Hindlimb muscle (tissue), 1 donor: ENCODE measurements at regions not wholly inside any gene's neighbourhood (a gene's known extent, or its start where the extent isn't known, plus 50 kb on each side); places are given as distances from the start of the nearest gene placed in this dataset.
A peak's percentile ranks its signal among the peaks of the same experiment; 100 is the strongest.

Source experiments
- DNase-seq: peaks from one replicate; pipeline ENCODE4 v3.0.0-alpha.2; 2013

DNA sequence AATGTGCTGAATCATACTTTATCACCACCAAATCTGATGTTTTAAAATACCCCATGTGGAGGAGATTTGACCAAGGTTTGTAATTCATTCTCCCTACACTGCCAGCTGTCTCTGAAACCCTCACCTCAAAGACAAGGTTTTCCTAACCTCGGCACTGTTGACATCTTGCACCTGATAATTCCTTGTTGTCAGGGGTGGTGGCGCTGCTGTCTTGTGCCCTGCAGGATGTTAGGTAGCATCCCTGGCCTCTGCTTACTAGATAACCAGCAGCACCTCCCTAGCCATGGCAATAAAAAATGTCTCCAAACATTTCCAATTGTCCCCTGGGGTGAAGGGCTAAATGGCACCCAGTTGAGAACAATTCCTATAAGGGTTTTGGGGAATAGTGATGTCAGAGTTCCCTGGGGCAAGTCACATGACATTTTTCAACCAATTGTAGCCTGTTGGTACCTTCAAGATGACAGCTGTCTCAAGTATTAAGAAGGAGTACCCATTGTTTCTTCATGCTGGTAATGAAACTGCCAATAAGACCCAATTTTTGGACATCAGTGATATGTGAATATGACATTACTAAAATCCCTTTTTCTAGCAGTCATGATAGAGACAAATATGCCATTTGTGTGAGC is 160.6 kb upstream of the PLCXD3 start:
- DNase-seq = no peak

DNA sequence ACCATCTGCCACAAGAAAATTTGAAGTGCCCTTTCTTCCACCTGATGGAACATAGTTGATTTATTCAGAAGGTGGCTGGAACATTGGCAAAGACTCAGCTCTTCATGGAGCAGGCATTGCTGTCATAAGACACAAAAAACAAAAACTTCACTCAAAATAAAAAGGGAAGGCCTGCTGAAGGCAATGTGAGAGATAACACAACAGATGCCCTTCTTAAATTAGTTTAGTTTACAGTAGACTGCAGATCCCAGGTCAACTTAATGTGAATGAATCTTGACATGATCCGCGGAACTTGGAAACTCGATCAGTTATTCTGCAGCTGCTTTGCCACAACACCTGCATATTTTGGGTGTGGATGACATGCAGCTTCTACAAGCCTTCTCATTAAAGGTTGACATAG is 159.8 kb upstream of the PLCXD3 start:
- DNase-seq = no peak

DNA sequence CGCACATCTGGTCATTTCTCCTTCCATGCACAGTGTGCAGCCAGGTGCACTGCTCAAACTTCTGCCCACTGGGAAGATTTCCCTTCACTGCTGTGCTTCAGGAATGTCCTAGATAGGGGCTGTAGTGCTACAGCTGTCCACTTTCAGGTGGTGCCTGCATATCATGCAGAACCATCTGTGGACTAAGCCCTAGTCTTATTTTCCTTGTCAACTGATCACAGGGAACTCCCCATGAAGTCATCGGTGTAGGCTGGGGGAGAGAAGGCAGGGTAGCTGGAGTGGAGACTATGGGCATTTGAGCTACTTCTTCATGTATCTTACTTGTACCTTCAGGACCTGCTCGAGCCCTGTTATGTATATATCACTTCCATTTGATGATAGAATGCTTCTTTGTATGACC is 150.9 kb upstream of the PLCXD3 start:
- no peak for DNase-seq

DNA sequence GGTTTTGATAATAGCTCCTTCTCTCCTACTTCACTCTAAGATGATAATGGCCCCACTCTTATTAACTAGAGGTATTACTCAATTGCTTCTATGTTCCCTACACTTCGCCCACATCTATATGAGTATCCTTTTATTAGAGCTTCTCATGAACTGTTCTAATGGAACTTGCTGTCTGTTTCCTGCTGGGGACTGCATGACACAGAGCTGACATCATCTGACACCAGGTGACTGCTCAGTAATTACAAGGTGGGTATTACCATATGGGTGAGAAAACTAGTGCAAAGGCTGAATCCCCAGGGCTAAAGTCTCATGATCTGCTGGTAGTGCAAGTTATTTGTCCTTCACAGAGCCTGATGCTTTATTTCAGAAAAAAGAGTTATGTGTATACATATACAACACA is 146.2 kb upstream of the PLCXD3 start:
- DNase-seq = no peak

DNA sequence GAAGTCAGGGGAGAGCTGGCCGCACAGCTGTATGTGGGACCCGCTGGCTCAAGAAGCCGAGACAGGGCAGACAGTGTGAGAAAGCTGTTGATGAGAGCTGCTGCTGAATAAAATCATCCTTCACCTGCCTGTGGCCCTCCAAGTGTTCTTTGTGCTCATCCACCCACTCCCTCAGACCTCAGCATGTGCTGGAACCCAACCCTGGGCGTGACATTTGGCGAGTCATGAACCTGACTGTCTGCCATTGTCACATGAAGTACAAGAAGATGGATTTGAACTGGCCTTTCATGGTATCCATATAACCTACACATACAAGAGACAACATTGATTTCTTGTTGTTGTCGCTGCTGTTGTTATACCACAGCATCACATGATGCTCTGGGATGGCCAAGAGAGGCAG is 139.7 kb upstream of the PLCXD3 start:
- no peak for DNase-seq

DNA sequence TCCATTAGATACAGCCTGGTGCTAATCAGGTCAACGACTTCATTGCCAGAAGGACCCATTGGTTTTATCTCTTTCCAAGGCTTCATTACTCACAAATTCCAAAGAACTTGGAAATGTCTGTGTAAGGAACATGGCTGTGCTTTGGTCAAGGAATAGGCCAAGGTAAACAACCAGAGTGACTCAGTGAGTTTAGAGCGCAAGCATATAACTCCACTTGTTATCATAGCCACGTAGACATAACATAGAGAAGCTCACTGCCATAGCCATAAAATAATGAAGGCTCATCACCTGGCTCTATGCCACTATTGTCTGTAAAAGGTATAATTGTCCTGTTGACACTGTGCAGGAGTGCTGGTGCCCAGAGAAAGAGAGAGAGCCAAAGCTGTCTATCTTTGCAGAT is 139.3 kb upstream of the PLCXD3 start:
- DNase-seq = no peak

DNA sequence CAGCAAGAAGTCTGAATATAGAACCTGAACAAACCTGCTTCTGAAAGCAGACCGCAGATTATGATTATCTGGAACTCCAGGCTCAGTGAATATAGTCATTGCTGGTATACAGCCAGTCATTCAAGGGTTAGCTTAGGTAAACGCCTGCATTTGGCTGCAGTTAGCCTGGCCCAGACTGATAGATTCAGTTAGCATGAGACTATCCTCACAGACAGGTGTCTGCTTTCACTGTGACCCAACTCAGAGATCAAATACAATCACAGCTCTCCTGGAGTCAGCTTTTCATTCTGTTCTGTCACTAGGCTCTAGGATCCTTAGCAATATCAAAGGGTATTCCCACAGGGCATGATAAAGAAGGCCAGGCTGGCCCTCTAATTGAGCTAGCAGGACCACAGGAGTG is 138.6 kb upstream of the PLCXD3 start:
- DNase-seq = no peak

DNA sequence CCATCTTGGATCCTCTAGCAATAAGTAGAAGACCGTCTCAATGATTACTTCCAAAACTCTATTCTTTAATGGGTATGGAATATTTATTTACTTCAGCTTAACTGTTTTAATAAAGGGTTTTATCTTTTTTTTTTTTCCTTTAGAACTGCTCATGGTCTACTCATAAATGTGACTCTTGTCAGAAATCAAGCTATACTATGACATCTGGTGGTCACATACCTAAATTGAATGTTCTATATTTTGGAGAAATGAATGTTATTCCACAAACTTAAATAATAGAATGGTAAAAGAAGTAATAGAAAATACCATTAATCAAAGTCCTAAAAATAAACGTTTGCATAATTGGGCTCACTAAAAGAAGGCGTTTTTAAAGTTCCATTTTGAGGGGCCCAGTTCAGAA is 131.2 kb upstream of the PLCXD3 start:
- no peak for DNase-seq

DNA sequence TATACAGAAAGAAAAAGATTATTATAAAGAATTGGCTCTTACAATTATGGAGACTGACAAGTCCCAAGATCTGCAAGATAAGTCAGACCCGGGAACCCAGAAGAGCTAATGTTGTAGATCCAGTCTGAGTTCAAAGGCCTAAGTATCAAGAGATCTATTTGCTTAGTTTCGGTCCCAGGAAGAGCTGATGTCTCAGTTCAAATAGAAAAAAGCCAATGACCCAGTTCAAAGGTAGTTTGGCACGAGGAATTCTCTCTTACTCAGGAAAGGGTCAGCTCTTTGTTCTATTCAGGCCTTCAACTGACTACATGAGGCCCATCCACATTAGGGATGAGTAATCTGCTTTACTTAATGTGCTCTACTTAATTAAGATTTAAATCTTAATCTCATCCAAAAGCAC is 128.3 kb upstream of the PLCXD3 start:
- DNase-seq = no peak

DNA sequence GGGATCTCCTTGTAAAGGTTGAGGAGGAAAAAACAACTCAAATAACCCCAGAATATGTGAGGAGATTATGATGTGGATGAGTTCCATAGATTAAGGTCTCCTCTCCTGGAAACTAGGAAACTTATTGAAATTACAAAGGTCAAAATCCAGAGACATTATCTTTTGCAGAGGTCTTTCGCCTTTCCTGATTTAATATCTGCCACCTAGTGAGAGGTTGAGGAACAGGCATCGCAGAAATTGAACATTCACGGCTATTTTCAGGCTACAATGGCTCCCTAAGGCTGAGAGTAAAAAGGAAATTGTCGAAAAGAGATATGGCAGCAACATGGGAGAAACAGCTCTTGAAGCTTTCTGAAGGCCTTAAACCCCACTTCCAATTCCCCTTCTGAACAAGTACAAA is 127.5 kb upstream of the PLCXD3 start:
- DNase-seq = no peak

DNA sequence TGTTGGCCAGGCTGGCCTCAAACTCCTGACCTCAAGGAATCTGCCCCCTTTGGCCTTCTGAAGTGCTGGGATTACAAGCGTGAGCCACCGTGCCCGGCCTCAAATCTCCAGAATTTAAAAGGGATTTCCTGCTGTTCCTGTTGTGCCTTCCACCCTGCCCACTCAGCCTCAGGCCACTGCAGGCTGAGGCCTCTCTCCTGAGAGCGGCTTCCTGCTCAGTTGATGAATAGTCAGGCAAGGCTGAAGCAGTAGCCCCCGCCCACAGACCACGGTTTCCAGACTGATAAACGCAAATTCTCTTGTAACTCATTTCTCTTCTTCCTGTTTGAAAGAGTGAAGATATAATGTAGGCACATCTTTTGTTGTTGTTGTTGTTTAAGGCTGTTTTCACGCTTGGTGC is 127.0 kb upstream of the PLCXD3 start:
- no peak for DNase-seq

DNA sequence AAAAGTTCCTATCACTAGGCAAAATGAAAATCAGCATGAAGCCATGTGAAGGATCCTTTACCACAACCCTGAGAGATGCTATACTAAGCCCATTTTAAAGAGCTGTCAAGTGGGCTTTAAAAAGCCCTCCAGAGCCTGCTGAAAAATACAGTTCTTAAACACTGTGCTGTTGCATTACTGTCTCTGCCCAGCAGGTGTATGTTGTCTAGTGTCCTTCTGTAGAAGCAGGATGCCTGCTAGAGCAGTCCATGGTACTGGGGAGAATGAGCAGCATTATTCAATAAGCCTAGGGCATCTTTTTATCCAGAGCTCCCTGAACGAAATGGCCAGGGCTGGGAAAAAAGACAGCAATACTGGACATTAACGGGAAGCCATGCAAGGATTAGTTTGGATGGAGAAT is 126.2 kb upstream of the PLCXD3 start:
- no peak for DNase-seq

DNA sequence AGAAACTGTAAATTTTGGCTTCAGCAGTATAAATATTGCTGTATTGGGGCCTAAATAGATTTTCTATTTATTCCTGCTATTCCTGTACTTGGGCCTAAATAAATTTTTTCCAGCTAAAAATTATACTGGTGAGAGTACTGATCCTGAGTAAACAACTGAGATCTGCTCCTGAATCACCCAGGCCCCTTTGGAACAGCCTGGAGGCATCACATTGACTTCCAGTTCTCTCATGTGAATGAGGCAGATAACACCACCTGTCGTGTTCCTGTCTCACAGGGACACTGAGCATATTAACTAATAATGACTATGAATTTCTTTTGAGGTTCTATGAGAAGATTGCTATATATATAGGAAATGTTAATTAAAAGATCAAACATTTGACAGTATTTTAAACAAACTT is 119.5 kb upstream of the PLCXD3 start:
- DNase-seq = no peak

DNA sequence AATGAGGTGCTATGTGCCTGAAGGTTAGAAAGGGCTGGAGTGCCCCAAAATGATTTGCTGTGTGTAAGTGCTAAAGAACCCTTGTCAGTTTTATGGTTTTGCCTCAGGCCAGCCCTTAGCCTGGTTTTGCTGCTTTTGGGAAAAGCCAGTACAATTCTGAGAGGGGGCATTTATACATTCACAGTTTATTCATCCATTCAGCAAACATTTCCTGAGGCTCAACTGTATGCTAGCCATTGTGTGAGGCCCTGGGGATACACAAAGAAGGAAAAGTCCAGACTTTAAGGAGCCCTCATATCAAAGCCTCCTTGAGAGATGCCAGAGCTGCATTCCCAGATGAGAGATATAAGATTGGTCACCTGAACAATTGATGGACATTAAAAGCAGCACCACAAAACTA is 115.2 kb upstream of the PLCXD3 start:
- DNase-seq = no peak

DNA sequence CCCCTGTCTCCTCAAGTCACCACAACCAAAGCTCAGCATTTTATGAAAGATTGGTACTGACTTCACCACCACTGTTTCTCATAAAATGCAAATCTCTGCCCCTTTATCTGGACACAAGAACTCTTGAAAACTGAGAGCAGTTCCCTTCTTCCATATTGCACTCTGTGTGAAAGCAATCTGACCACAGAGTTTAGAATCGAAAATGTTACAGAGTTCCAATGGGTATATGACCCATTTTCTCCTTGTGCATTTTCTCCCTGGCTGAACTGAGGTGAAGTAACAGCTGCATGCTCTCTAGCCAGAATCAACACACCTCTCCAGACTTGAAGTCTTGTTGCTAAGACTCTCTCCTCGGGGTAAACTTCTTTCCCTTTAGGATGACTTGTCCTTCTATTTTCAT is 111.0 kb upstream of the PLCXD3 start:
- no peak for DNase-seq

DNA sequence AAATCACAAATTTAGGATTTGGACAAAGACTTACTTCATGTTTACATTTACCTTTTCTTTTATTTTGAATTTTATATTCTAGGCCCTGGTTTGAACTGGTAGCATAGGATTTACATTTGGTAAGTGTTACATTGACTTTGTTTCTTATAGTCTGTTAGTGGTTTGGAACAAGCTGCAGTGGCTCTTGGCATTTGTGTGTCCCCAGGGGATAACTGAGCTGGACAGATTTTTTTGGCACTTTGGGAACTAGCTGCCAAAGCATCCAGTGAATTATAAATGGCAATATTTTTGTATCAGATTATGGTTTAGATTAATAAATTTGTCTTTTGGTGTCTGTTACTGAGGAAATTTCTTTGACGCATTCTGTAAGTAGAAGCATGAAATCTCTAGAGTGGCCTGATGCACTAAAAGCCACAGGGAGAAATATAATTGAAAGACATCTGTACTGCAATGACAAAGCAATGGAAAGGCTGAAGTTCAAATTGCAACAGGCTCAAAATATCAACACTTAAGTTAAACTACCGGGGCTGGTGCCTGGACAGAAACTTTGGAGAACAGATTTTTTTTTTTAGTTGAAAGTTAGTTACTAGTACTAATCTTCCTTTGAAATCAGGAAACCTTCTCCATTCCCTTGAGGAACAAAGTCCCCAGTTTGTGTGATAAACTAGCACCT is 107.6 kb upstream of the PLCXD3 start:
- DNase-seq = no peak

DNA sequence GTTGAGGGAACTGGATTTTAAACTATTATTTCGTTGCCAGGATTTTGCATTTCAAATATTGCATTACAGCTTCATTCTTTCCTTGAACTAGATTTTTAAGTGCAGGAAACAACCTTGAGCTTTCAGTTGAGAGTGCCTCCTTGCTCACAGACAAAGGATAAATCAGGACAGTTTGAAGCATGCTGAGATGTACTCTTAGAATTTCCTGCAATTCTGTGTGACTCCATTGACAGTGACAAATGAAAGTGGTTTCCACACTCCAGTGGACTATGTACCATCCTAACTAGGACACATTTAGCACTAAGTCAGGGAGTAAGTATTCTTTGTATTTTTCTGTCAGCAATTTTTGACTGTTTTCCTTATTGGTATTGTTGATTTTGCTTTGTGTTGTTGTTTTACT is 100.0 kb upstream of the PLCXD3 start:
- DNase-seq = no peak

DNA sequence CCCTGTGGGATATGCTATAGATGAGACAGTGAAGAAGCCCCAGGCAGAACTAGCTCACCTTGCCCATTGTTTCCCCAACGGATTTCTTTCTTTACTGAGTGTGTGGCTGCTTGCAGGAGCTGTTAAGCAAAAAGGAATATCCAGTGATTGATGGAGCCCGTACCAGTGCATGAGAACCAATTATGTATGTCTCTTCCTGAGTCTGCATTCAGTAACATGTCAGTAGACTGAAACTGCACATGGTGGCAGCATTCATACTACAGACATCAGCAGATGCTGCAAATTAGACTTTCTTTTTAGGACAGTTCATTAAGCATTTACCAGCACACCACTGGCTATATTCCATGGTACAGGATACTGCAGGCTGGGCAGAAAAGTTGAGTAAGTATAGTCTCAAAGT is 90.3 kb upstream of the PLCXD3 start:
- peak; percentile 2 for DNase-seq

DNA sequence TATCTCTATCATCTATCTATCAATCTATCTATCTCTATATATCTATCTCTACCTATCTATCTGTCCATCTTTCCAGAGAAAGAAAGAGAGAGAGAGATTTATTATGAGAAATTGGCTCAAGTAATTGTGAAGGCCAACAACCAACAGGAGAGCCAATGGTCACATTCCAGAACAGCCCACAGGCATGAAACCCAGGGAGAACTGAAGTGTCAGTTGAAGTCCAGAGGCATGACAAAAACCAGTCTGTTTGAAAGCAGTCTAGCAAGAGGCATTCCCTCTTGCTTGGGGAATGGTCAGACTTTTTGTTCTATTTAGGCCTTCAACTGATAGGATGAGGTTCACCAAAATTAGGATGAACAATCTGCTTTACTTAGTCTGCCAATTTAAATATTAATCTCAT is 87.6 kb upstream of the PLCXD3 start:
- DNase-seq = no peak

DNA sequence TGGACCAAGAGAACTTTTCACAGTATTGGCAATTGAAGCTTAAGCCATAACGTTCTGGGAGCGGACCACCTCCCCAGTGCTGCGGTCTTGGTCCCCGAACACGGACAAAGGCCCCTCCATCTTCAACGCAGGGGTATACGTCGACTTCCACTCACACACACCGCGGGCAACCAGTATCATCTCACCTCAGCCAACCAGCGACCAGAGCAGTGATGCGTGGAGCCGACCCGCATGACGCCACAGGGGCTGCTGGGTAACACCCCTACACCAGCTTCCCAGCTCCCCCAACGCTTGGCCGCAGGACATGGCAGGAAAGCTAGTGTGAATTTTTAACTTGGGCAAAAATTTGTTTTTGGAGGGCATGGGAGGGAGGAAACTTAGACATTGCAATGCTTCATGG is 77.3 kb upstream of the PLCXD3 start:
- DNase-seq = no peak

DNA sequence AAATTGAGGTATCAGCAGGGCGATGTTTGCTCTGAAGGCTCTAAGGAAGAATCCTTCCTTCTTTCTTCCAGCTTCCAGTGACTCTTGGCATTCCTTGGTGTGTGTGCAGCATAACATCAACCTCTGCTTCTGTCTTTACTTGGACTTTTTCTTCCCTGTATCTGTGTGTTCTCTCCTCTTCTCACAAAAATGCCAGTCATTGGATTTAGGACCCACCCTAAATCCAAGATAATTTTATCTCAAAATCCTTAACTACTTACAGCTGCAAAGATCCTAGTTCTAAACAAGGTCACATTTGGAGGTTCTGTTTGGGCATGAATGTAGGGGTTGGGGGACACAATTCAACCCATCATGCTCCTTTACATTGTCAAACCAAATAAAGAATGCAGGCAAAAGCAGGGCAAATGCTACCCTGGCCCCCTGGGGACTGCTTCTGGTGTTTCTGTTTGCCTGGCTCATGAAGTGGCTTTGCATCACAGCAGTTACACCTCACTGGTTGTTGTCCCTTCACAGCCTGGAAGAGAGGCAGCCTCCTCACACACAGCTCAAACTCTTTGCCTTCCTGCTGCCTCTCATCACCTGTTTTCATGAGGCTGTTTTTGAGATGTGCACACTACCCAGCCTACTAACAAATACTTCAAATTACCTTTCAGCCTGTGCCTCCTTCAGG is 64.8 kb upstream of the PLCXD3 start:
- no peak for DNase-seq

DNA sequence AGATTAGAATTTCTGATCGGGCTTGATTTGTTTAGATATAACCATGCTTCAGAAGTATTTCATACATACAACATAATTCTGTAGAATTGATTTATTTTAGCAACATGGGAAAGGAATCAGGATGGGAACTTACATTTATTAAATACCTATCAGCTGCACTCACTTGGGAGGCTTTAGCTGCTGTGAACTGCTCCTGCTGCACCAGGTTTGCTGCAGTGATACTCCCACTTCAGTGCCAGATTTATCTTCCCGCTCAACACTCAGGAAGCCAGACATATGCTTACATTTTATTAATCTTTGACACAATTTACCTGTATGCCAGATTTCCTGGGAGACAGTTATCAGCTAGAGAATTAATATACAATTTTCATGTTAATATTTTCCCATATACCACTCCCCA is 64.0 kb upstream of the PLCXD3 start:
- no peak for DNase-seq
